HG03045 (cell line): ENCODE measurements at regions not wholly inside any gene's neighbourhood (a gene's known extent, or its start where the extent isn't known, plus 50 kb on each side); places are given as distances from the start of the nearest gene placed in this dataset.
"Not testable (repeated sequence)": the region's sequence is repeated elsewhere in the genome, so short reads cannot be mapped to it uniquely, and the experiment has no call there.

Source experiments
- ATAC-seq: cut with Tn5 transposase; IDR thresholded peaks from one replicate; pipeline ENCODE4 v1.9.1; 2021; ENCODE audit warnings: mild to moderate bottlenecking, moderate library complexity; ENCODE audit not compliant: unreplicated experiment

GRCh38 chr1:60918867-60919266 is 163.5 kb upstream of the NFIA start:
- ATAC-seq = no peak

DNA sequence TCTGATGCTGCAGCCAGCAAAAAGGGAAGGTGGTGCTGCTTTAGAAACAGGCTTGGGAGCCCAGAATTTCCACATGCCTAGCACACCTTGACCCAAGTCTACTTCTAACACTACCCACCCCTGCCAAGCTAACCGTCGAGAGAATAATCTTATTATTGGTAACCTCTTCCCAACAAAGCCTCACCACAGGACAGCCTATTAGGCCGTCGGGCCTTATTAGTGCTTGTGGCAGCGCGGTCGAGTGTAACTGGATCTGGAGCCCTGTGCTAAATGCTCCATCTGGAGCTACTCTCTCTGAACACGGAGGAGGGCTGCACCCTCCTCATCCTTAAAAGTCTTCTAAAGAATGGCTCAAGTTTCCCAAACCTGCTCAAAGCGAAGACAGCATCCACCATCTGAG is 165.5 kb upstream of the NFIA start:
- no peak for ATAC-seq

GRCh38 chr1:60916199-60916598 is 166.2 kb upstream of the NFIA start:
- ATAC-seq = no peak

DNA sequence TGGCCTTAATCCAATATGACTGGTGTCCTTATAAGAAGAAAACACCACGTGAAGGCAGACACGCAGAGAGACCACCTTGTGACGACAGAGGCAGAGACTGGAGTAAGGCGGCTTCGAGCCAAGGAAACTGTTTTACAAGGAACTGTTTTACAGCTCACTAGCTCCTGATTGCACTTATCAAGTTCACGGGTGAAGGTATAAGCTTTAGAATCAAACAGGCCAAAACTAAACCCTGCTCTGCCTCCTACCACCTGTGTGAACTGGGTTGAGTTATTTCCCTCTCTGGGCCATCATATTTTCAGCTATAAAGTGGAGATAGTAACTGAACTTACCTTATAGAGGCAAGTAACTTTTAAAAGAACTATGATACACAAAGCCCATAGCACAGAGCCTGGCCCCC is 166.9 kb upstream of the NFIA start:
- ATAC-seq = no peak

DNA sequence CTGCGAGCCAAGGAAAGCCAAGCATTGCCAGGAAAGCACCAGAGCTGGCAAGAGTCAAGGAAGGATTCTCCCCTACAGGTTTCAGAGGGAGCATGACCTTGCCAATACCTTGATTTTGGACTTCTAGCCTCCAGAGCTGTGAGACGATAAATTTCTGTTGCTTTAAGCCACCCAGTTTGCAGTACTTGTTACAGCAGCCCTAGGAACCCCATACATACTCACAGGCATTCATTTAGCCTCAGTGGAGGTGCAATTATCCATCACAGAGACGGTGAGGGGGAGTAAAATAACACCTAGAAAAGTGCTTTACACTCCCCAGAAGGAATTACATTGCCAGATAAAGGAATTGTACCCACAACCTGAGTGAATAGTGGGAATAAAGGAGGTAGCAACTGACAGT is 167.4 kb upstream of the NFIA start:
- ATAC-seq = no peak

- ATAC-seq = not testable (repeated sequence)
Measured at GRCh38 chr1:60913708-60914107, 168.7 kb upstream of the NFIA start.

GRCh38 chr1:60913039-60913438 is 169.3 kb upstream of the NFIA start:
- no peak for ATAC-seq

DNA sequence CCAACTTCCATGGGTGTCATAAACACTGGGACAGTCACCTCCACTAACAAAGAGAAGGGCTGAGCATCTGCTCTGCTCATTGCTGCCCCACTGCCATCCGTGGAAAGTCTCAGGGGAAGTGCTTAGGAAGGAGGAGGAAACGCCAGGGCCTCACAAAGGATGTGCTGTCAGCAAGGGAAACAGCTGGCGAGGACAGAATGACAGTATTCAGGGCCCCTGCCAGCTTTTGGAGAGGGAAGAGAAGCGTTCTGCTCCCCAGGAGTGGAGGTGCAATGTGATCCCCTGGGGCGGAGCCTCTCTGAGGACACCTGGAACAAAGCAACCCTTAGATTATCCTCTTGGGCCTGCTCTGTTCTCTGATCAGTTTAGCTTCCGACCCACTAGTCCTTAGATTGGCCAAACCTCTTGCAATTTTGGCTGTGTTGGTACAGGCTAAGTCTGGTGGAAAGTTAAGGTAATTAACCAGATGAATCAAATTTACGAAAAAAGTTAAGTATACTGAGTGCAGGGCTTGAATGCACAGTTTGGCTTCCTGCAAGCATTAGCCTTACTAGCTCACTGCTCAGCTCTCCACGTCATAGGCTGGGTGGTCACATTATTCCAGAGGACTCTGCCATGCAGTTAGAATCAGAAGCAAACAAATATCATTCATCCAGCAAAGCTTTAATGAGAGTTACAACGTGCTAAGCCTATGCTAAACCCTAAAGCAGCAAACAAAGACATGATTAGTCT is 170.2 kb upstream of the NFIA start:
- ATAC-seq = no peak

GRCh38 chr1:60908159-60908558 is 174.2 kb upstream of the NFIA start:
- ATAC-seq = no peak

DNA sequence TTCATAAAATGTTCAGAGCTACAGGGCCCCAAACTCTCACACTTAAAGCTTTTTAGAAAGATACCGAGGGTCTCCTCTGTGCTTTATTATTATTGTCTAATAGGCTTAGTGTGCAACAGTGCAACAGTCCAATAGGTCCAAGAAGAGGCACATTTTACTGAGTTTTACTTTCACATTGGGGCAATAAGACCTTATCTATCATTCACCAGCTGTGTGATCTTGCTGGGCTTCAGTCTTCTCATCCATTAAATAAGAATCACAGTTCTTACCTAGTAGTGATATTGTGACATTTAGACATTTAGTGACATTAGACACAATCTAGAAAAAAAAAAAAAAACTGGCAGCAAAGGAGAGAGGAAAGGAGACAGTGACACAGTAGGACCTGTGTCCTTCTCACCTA is 175.8 kb upstream of the NFIA start:
- no peak for ATAC-seq

DNA sequence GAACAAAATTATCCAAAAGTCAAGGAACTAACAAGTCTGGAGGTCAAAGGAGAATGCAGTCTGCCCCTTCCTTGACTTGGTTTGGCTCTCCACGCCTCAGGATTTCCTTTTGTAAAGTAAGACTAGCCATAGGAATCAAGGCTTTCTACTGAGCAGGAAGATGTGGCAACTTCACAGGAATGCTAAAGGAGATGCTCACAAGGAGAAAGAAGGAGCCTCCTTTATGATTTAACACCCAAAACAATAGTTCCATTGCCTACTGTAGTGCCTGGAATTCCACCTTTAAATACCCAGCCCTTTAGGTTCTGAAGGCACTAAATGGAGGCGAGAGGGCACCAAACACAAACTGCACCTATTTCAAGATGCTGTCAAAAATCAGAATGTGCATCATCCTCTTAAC is 176.3 kb upstream of the NFIA start:
- no peak for ATAC-seq

GRCh38 chr1:60904099-60904851 is 178.1 kb upstream of the NFIA start:
- no peak for ATAC-seq

GRCh38 chr1:60903591-60903990 is 178.8 kb upstream of the NFIA start:
- ATAC-seq = no peak

- ATAC-seq = no peak
Measured at GRCh38 chr1:60899464-60899863, 182.9 kb upstream of the NFIA start.

DNA sequence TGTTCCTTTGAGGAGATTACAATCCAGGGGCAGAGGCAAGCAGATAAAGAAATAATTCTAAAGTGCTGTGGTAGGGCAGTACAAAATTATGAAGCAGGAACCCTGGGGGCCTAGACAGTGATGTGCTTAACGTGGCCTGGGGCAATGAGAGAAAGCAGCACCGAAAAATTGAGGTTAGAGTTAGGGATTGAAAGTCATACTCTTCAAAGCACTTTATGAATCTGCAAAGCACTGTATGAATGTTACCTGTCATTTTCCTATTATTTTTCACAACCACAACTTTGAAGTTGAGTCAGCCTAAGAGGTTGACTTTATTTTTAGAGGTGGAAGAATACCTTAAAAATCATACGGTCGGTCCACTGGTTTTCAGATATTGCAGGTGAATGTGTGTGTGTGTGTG is 183.4 kb upstream of the NFIA start:
- no peak for ATAC-seq

DNA sequence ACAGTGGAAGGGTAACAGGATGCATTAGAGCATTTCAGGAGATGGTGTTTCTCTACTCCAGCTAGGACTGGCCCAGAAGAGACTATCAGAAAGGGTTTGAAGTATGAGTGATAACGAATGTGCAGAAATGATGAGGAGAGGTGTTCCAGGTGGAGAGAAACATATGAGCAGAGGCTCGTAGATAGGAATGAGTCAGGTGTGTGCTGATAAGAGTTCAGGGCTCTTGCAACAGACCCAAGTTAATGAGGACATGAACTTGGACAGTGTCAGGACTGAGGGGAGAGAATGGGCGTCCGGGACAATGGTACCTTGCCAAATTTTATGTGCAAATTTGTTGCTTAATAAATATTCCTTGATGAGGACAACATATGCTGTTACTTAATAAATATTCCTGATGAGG is 183.9 kb upstream of the NFIA start:
- ATAC-seq = no peak

DNA sequence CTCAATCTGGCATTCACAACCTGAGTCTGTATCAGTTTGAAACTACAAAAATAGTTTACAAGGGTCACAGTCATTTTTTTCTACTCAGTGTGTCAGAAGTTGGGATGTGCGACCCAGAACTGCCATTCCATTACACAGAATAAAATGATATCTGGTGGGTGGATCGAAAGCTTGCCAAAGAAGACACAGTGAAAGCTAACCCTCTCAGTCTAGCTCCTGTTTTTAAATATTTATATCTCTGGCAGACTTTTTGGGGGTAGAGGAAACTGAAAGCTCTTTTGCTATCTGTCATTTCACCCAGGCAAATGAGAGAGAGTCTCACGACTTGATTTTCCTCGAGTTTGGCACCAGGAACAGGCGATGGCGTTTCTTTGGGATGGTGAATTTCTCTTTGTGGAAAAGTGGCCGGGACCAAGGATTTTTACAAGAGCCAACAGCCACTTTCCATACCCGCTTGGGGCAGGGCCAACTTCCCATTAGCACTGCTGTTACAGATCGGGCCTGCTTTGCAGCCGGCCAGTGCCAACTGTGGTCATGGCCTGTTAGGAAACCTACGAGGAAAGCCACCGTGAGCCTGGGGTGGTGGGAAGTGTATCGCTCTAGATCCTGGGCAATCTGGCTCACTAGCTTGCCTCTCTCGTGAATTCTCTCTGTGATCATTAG is 185.5 kb upstream of the NFIA start:
- ATAC-seq = no peak

DNA sequence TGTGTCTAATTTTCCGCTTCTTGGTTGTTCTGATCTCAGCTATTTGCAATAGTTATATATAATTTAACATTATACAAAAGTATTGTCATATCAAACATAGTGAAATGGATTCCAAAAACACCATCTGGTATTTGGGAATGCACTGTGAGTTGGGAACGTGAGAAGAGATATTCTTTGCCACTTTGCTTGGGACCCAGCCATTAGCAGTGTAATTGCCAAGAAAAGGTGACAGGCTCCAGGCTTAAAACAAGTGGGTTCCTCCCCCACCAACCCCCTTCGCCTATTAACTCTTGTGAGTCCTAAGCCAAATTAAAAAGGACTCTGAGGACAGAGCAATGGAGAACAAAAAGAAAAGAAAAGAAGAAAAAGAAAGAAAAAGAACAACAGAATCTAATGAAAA is 186.7 kb upstream of the NFIA start:
- ATAC-seq = no peak

DNA sequence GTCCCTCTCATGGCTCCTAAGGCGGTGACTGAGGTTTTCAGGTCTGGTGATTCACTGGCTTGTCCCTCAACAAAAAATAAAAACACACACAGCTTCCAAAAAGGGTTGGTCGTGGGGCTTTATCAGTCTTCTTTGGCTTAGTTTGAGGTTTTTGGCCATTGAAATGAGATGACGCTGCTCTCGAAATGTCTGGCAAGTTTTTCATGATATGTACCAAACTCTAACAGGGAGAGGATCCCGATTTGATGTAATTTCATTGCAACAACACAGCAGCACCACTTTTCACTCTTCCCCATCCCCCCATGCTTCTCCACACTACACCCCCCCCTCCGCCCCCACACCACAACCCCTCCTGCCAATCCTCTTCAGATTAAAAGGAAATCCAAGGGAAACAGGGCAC is 187.1 kb upstream of the NFIA start:
- no peak for ATAC-seq

GRCh38 chr1:60894741-60895140 is 187.6 kb upstream of the NFIA start:
- no peak for ATAC-seq

DNA sequence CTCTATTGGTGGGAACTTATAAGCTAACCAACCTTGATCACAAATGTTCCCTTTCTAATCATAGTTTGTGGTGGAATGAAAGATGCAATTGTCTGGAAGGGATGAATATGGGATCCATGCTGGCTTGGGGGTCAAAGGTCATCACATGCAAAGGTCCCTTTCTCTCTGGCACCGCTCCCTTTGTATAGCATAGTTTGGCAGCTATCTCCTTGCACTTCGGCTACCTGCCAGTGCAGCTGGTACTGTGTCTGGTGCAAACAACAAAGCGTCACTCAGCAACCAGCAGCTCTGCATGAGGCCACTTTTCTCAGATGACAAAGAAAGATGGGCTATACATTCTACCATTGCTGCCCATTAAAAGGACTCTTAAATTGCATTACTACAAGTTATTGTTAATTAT is 188.2 kb upstream of the NFIA start:
- no peak for ATAC-seq
